22Rv1 (cell line): ENCODE measurements at regions not wholly inside any gene's neighbourhood (a gene's known extent, or its start where the extent isn't known, plus 50 kb on each side); places are given as distances from the start of the nearest gene placed in this dataset.

Source experiments
- ZFX ChIP-seq: fragments of 450-650 bp; IDR thresholded peaks from 2 replicates; pipeline ENCODE4 v1.6.1; 2017; ENCODE audit warnings: antibody characterized with exemption, borderline replicate concordance
- TF ChIP-seq, protein P1 (sequence below): fragments of 450-650 bp; IDR thresholded peaks from 2 replicates; pipeline ENCODE4 v1.5.1; 2017; ENCODE audit warnings: mild to moderate bottlenecking

DNA sequence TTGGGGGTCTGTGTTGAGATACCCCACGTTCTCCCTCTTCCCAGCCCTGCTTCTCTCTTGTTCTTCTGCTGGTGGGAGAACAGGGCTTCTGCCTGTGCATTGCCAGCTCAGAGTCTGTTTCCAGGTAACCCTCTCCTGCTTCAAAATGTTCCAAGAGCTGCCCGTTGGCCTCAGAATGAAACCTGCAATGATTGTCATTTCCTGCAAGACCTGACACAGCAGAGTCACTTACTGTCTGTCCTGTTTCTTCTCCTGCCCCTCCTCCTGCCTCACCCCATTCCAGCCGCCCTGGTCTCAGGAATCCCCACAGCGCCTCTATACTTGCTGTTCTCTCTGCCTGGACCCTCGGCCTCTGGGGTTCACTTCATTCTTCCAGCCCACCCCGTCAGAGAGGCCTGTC lies 81.4 kb upstream of the ARID1B start:
- TF ChIP-seq, protein P1, sequence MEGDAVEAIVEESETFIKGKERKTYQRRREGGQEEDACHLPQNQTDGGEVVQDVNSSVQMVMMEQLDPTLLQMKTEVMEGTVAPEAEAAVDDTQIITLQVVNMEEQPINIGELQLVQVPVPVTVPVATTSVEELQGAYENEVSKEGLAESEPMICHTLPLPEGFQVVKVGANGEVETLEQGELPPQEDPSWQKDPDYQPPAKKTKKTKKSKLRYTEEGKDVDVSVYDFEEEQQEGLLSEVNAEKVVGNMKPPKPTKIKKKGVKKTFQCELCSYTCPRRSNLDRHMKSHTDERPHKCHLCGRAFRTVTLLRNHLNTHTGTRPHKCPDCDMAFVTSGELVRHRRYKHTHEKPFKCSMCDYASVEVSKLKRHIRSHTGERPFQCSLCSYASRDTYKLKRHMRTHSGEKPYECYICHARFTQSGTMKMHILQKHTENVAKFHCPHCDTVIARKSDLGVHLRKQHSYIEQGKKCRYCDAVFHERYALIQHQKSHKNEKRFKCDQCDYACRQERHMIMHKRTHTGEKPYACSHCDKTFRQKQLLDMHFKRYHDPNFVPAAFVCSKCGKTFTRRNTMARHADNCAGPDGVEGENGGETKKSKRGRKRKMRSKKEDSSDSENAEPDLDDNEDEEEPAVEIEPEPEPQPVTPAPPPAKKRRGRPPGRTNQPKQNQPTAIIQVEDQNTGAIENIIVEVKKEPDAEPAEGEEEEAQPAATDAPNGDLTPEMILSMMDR = no peak
- no peak for TF ChIP-seq ZFX
